ENCODE measurements at regions not wholly inside any gene's neighbourhood (a gene's known extent, or its start where the extent isn't known, plus 50 kb on each side); places are given as distances from the start of the nearest gene placed in this dataset.

DNA sequence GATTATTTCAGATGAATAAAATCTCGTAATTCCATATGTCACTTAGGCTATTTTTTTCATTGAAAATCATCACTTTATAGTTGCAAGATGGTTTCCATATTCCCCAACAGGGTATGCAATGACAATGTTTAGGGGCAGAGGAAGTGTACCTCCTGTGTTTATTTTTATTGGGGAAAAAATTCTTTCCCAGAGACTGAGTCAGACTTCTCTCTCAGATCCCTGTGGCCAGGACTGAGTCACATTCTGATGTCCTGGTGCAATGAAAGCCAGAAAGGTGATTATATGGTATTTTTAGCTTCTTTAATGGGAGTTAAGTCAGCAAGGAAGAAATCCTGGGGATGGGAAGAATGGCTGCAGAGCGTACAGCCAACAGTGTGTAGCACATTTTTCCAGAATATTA is 196.9 kb upstream of the ALG10 start:
- Mint-ChIP-seq H3K27ac (no peak overlapping the region), H3K4me3 (no peak overlapping the region), H3K4me1 (no peaks in the 10 kb centered on the region), H3K36me3 (no peaks in the 10 kb centered on the region), H3K27me3 (ENCODE audit: low read depth) (no peaks in the 10 kb centered on the region), H3K9me3 (no peaks in the 10 kb centered on the region)
- TF ChIP-seq, protein P1, sequence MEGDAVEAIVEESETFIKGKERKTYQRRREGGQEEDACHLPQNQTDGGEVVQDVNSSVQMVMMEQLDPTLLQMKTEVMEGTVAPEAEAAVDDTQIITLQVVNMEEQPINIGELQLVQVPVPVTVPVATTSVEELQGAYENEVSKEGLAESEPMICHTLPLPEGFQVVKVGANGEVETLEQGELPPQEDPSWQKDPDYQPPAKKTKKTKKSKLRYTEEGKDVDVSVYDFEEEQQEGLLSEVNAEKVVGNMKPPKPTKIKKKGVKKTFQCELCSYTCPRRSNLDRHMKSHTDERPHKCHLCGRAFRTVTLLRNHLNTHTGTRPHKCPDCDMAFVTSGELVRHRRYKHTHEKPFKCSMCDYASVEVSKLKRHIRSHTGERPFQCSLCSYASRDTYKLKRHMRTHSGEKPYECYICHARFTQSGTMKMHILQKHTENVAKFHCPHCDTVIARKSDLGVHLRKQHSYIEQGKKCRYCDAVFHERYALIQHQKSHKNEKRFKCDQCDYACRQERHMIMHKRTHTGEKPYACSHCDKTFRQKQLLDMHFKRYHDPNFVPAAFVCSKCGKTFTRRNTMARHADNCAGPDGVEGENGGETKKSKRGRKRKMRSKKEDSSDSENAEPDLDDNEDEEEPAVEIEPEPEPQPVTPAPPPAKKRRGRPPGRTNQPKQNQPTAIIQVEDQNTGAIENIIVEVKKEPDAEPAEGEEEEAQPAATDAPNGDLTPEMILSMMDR (IDR thresholded peaks at IDR 0.05; ENCODE audit: unreplicated experiment) = no peak
- DNase-seq (ENCODE audit: low spot score in 2 of 2, unreplicated experiment in 2 of 2) = no peak

DNA sequence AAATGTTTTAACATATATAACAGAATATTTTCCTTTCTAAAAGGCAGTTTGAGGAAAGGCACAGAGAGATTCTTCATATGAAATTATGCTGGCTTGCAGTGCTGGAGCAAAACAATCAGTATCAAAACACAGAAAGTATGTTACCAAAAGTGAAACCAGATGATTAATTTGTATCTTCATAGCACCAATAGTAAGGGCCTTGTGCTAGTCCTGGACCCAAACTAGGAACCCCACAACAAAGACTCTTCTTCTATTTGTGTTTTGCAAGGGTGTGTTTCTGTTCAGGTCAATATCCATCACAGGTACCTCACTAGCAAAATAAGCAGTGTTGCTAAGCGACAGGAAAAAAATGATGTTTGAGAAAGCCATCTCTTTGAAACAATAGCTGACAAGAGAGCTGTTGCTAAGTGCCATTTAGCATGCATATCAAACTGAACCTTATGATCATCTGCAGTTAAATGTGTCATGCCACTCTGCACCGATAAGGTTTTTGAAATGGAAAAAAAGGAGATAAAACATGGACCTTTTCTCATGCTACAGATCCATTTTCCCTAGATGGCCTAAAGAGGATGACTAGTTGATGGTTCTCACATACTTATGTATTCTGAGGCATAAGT is 196.2 kb upstream of the ALG10 start:
- Mint-ChIP-seq H3K27me3 (ENCODE audit: low read depth) (no peaks in the 10 kb centered on the region), H3K4me1 (no peaks in the 10 kb centered on the region), H3K4me3 (no peak overlapping the region), H3K9me3 (no peaks in the 10 kb centered on the region), H3K27ac (no peak overlapping the region), H3K36me3 (no peaks in the 10 kb centered on the region)
- DNase-seq (ENCODE audit: low spot score in 2 of 2, unreplicated experiment in 2 of 2) = no peak
- TF ChIP-seq, protein P1 (IDR thresholded peaks at IDR 0.05; ENCODE audit: unreplicated experiment) = no peak

DNA sequence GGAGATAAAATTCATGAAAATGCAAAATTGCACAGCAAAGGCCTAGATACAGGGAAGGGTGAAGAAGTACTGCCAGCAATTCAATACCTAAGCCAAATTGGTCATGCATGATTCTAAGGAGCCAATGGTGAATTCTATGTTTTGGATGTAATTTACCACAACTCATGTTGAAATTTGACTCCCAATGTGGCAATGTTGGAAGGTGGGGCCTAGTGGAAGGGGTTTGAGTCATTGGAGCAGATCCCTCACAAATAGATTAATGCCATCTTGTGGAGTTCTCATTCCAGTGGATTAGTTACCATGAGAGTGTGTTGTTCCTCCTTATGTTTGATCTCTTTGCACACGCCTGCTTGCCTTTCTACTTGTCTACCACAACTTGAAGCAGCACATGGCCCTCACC is 194.0 kb upstream of the ALG10 start:
- Mint-ChIP-seq H3K27me3 (ENCODE audit: low read depth) (no peaks in the 10 kb centered on the region), H3K4me1 (no peaks in the 10 kb centered on the region), H3K27ac (no peak overlapping the region), H3K36me3 (no peaks in the 10 kb centered on the region), H3K9me3 (no peaks in the 10 kb centered on the region), H3K4me3 (no peak overlapping the region)
- TF ChIP-seq, protein P1 (IDR thresholded peaks at IDR 0.05; ENCODE audit: unreplicated experiment) = no peak
- no peak for DNase-seq (ENCODE audit: low spot score in 2 of 2, unreplicated experiment in 2 of 2)

DNA sequence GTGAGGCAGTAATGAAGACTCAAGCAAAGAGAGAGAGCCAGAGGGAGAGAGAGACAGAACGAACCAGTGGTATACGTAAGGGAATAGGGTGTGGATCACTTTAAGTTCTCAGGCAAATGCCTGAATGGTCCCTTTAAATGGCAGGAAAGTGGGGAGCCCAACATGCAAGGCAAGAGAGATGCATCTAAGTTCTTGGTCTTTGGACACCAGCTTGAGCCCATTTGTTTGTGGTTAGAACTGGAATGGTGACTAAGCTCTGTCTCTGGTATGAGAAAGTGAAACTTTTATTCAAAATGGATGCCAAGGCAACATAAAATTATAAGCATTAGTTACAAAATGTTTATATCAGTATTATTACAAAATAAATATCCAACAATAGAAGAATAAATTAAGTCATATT is 192.2 kb upstream of the ALG10 start:
- no peaks in the 10 kb centered on the region for H3K36me3 Mint-ChIP-seq
- no peak overlapping the region for H3K4me3 Mint-ChIP-seq
- H3K27me3 Mint-ChIP-seq (ENCODE audit: low read depth) = no peaks in the 10 kb centered on the region
- TF ChIP-seq, protein P1 (IDR thresholded peaks at IDR 0.05; ENCODE audit: unreplicated experiment) = no peak
- no peaks in the 10 kb centered on the region for H3K9me3 Mint-ChIP-seq
- H3K27ac Mint-ChIP-seq = no peak overlapping the region
- no peak for DNase-seq (ENCODE audit: low spot score in 2 of 2, unreplicated experiment in 2 of 2)
- no peaks in the 10 kb centered on the region for H3K4me1 Mint-ChIP-seq

DNA sequence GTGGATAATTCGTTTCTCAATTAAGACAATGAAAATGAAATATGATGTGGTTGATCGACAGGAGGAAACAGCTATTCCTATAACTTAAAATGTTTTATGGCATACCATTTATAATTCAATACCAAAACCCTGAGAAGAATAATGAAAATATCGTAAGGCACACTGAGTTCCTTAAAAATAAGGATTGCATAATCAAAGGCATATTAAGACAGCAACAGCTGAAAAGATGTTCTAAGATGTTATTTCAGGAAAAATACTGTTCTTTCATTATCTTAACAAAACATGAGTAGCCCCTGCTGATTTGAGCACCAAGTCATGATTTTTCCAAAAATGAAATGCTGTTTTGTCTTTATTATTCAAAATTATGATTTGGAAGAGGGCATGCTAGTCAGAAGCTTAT is 189.4 kb upstream of the ALG10 start:
- TF ChIP-seq, protein P1 (IDR thresholded peaks at IDR 0.05; ENCODE audit: unreplicated experiment) = no peak
- no peaks in the 10 kb centered on the region for H3K36me3 Mint-ChIP-seq
- H3K4me3 Mint-ChIP-seq = no peak overlapping the region
- H3K27me3 Mint-ChIP-seq (ENCODE audit: low read depth) = no peaks in the 10 kb centered on the region
- H3K27ac Mint-ChIP-seq = no peak overlapping the region
- H3K9me3 Mint-ChIP-seq = peaks cover 11% of the 10 kb centered on the region
- H3K4me1 Mint-ChIP-seq = no peaks in the 10 kb centered on the region
- no peak for DNase-seq (ENCODE audit: low spot score in 2 of 2, unreplicated experiment in 2 of 2)

DNA sequence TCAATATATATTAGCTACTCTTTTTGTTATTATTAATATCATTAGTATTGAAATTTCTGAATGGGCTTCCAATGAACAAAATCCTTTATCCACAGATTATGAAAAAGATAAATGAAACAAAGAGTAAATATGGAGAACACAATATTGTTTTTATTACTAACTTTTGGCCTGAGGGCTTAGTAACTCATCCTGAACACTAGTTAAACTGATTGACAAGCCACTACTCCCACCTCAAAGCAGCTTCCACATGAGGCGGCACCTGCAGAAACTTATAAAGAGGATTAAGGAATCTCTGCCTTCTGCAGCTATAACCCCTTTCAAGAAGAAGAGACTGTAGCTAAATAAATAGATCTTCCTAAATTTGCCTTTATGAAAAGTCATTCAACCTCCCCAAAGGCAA is 187.6 kb upstream of the ALG10 start:
- Mint-ChIP-seq H3K9me3 (peaks cover 11% of the 10 kb centered on the region), H3K4me1 (no peaks in the 10 kb centered on the region)
- no peak for DNase-seq (ENCODE audit: low spot score in 2 of 2, unreplicated experiment in 2 of 2)

More for the DNA sequence above, 187.6 kb upstream of the ALG10 start:
- Mint-ChIP-seq H3K27me3 (ENCODE audit: low read depth) (no peaks in the 10 kb centered on the region), H3K4me3 (no peak overlapping the region), H3K36me3 (no peaks in the 10 kb centered on the region), H3K27ac (no peak overlapping the region)
- TF ChIP-seq, protein P1 (IDR thresholded peaks at IDR 0.05; ENCODE audit: unreplicated experiment) = no peak
